T-helper 2 cell treated with Interferon-gamma antibody and Interleukin-4, amounts not matched to agents 5 μg/mL and 100 μg/mL, for 36 hours (primary cell): ENCODE measurements at regions not wholly inside any gene's neighbourhood (a gene's known extent, or its start where the extent isn't known, plus 50 kb on each side); places are given as distances from the start of the nearest gene placed in this dataset.
"Not testable (repeated sequence)": the region's sequence is repeated elsewhere in the genome, so short reads cannot be mapped to it uniquely, and the experiment has no call there.

Experiments
- DNase-seq: peaks from one replicate; pipeline ENCODE4 v3.0.0; 2021; ENCODE audit warnings: low spot score
- H3K27ac Mint-ChIP-seq: one replicate; pipeline ENCODE4 v1.8.0; 2021; ENCODE audit warnings: mild to moderate bottlenecking, mixed read lengths
- H3K27me3 Mint-ChIP-seq: one replicate; pipeline ENCODE4 v1.8.0; 2021; ENCODE audit warnings: low read depth, mixed read lengths
- H3K36me3 Mint-ChIP-seq: one replicate; pipeline ENCODE4 v1.8.0; 2021; ENCODE audit warnings: low read depth, mixed read lengths
- H3K4me1 Mint-ChIP-seq: one replicate; pipeline ENCODE4 v1.8.0; 2021; ENCODE audit warnings: low read depth, mixed read lengths
- H3K4me3 Mint-ChIP-seq: one replicate; pipeline ENCODE4 v1.8.0; 2022; ENCODE audit warnings: mild to moderate bottlenecking, moderate library complexity, mixed read lengths
- H3K9me3 Mint-ChIP-seq: one replicate; pipeline ENCODE4 v1.8.0; 2021; ENCODE audit warnings: mixed read lengths

- Mint-ChIP-seq H3K4me3 (no peak overlapping the region), H3K27me3 (no peaks in the 10 kb centered on the region), H3K27ac (no peak overlapping the region), H3K4me1 (no peaks in the 10 kb centered on the region), H3K9me3 (peaks cover 4% of the 10 kb centered on the region), H3K36me3 (no peaks in the 10 kb centered on the region)
- DNase-seq, result no peak
These were observed 431.3 kb downstream of the MRPL39 start for GRCh38 chr21:25175938-25176337.

- Mint-ChIP-seq H3K27ac (no peak overlapping the region), H3K36me3 (no peaks in the 10 kb centered on the region), H3K9me3 (peaks cover 30% of the 10 kb centered on the region), H3K4me3 (no peak overlapping the region), H3K4me1 (no peaks in the 10 kb centered on the region), H3K27me3 (no peaks in the 10 kb centered on the region)
- DNase-seq, result no peak
These were observed 435.8 kb downstream of the MRPL39 start for GRCh38 chr21:25171438-25171837.

- peaks cover 30% of the 10 kb centered on the region for H3K9me3 Mint-ChIP-seq
- no peaks in the 10 kb centered on the region for H3K36me3 Mint-ChIP-seq
- no peak overlapping the region for H3K4me3 Mint-ChIP-seq
- H3K27ac Mint-ChIP-seq, result no peak overlapping the region
- no peaks in the 10 kb centered on the region for H3K27me3 Mint-ChIP-seq
- H3K4me1 Mint-ChIP-seq, result no peaks in the 10 kb centered on the region
- DNase-seq, result no peak
These were observed 436.6 kb downstream of the MRPL39 start for GRCh38 chr21:25170681-25171080.

- no peak for DNase-seq
- H3K36me3 Mint-ChIP-seq, result no peaks in the 10 kb centered on the region
- H3K27ac Mint-ChIP-seq, result no peak overlapping the region
- no peaks in the 10 kb centered on the region for H3K27me3 Mint-ChIP-seq
- H3K4me1 Mint-ChIP-seq, result no peaks in the 10 kb centered on the region
- peaks cover 33% of the 10 kb centered on the region for H3K9me3 Mint-ChIP-seq
- no peak overlapping the region for H3K4me3 Mint-ChIP-seq
These were observed 437.9 kb downstream of the MRPL39 start for GRCh38 chr21:25169370-25169769.

GRCh38 chr21:25166904-25167303 lies 440.4 kb downstream of the MRPL39 start:
- peaks cover 37% of the 10 kb centered on the region for H3K9me3 Mint-ChIP-seq
- not testable (repeated sequence) for DNase-seq, H3K27me3 Mint-ChIP-seq, H3K4me1 Mint-ChIP-seq, H3K27ac Mint-ChIP-seq, H3K36me3 Mint-ChIP-seq, H3K4me3 Mint-ChIP-seq

GRCh38 chr21:25161571-25161970 lies 445.7 kb downstream of the MRPL39 start:
- DNase-seq, result no peak
- Mint-ChIP-seq H3K4me1 (no peaks in the 10 kb centered on the region), H3K27me3 (no peaks in the 10 kb centered on the region), H3K27ac (no peak overlapping the region), H3K4me3 (no peak overlapping the region), H3K9me3 (peaks cover 7% of the 10 kb centered on the region), H3K36me3 (no peaks in the 10 kb centered on the region)

- H3K4me1 Mint-ChIP-seq, H3K27ac Mint-ChIP-seq, H3K4me3 Mint-ChIP-seq, H3K36me3 Mint-ChIP-seq, H3K27me3 Mint-ChIP-seq, H3K9me3 Mint-ChIP-seq, DNase-seq: not testable (repeated sequence)
These were observed 452.3 kb downstream of the MRPL39 start for GRCh38 chr21:25155020-25155419.

GRCh38 chr21:25149022-25149421 lies 458.3 kb downstream of the MRPL39 start:
- no peak overlapping the region for H3K4me3 Mint-ChIP-seq
- H3K36me3 Mint-ChIP-seq, result no peaks in the 10 kb centered on the region
- H3K9me3 Mint-ChIP-seq, result no peaks in the 10 kb centered on the region
- H3K27me3 Mint-ChIP-seq, result no peaks in the 10 kb centered on the region
- H3K4me1 Mint-ChIP-seq, result no peaks in the 10 kb centered on the region
- no peak for DNase-seq
- H3K27ac Mint-ChIP-seq, result no peak overlapping the region

GRCh38 chr21:25139414-25139813 lies 467.9 kb downstream of the MRPL39 start:
- Mint-ChIP-seq H3K4me3 (no peak overlapping the region), H3K27ac (no peak overlapping the region), H3K36me3 (no peaks in the 10 kb centered on the region), H3K4me1 (no peaks in the 10 kb centered on the region), H3K27me3 (no peaks in the 10 kb centered on the region), H3K9me3 (no peaks in the 10 kb centered on the region)
- DNase-seq, result no peak

- Mint-ChIP-seq H3K4me3 (no peak overlapping the region), H3K9me3 (no peaks in the 10 kb centered on the region)
These were observed 473.3 kb downstream of the MRPL39 start for GRCh38 chr21:25133939-25134338.

GRCh38 chr21:25127811-25128210 lies 479.5 kb downstream of the MRPL39 start:
- Mint-ChIP-seq H3K4me1 (no peaks in the 10 kb centered on the region), H3K27me3 (no peaks in the 10 kb centered on the region), H3K9me3 (no peaks in the 10 kb centered on the region), H3K36me3 (no peaks in the 10 kb centered on the region), H3K4me3 (no peak overlapping the region), H3K27ac (no peak overlapping the region)
- no peak for DNase-seq

More at GRCh38 chr21:25133939-25134338, 473.3 kb downstream of the MRPL39 start:
- no peak for DNase-seq
- Mint-ChIP-seq H3K27me3 (no peaks in the 10 kb centered on the region), H3K27ac (no peak overlapping the region), H3K4me1 (no peaks in the 10 kb centered on the region), H3K36me3 (no peaks in the 10 kb centered on the region)

- H3K9me3 Mint-ChIP-seq, result no peaks in the 10 kb centered on the region
- no peak for DNase-seq
- H3K4me3 Mint-ChIP-seq, result no peak overlapping the region
- H3K27me3 Mint-ChIP-seq, result no peaks in the 10 kb centered on the region
- H3K27ac Mint-ChIP-seq, result no peak overlapping the region
- H3K36me3 Mint-ChIP-seq, result no peaks in the 10 kb centered on the region
- H3K4me1 Mint-ChIP-seq, result no peaks in the 10 kb centered on the region
These were observed 480.3 kb downstream of the MRPL39 start for GRCh38 chr21:25127007-25127406.

GRCh38 chr21:25126564-25126963 lies 480.7 kb downstream of the MRPL39 start:
- Mint-ChIP-seq H3K4me1 (no peaks in the 10 kb centered on the region), H3K36me3 (no peaks in the 10 kb centered on the region), H3K27ac (no peak overlapping the region), H3K9me3 (peaks cover under 1% of the 10 kb centered on the region), H3K4me3 (no peak overlapping the region), H3K27me3 (no peaks in the 10 kb centered on the region)
- DNase-seq, result no peak

- Mint-ChIP-seq H3K27me3 (no peaks in the 10 kb centered on the region), H3K36me3 (no peaks in the 10 kb centered on the region), H3K4me1 (no peaks in the 10 kb centered on the region), H3K4me3 (no peak overlapping the region), H3K27ac (no peak overlapping the region), H3K9me3 (peaks cover 7% of the 10 kb centered on the region)
- no peak for DNase-seq
These were observed 488.6 kb downstream of the MRPL39 start for GRCh38 chr21:25118648-25119047.

GRCh38 chr21:25115021-25115420 lies 492.3 kb downstream of the MRPL39 start:
- no peaks in the 10 kb centered on the region for H3K27me3 Mint-ChIP-seq
- no peak for DNase-seq
- H3K36me3 Mint-ChIP-seq, result no peaks in the 10 kb centered on the region
- no peaks in the 10 kb centered on the region for H3K4me1 Mint-ChIP-seq
- H3K9me3 Mint-ChIP-seq, result no peaks in the 10 kb centered on the region
- no peak overlapping the region for H3K27ac Mint-ChIP-seq
- no peak overlapping the region for H3K4me3 Mint-ChIP-seq
